Gastrocnemius medialis (tissue), 4 donors: ENCODE measurements at regions not wholly inside any gene's neighbourhood (a gene's known extent, or its start where the extent isn't known, plus 50 kb on each side); places are given as distances from the start of the nearest gene placed in this dataset.

Experiments used
- CTCF ChIP-seq, 5 experiments: fragments of 450-650 bp in 3 of 5; fragments of 200-600 bp in 2 of 5; sonication (generic) in 2 of 5; IDR thresholded peaks in 4 of 5; conservative IDR thresholded peaks in 1 of 5; 1 replicate in 4 of 5; 2 replicates in 1 of 5; pipeline ENCODE4 v1.5.1; 2016 to 2019; ENCODE audit warnings: antibody characterized with exemption in 5 of 5, mild to moderate bottlenecking in 3 of 5, moderate library complexity in 3 of 5
- POLR2A ChIP-seq, 2 donors: fragments of 450-650 bp; IDR thresholded peaks; one replicate each; pipeline ENCODE4 v1.6.1; 2017; ENCODE audit warnings: antibody characterized with exemption in 2 of 2, mild to moderate bottlenecking in 2 of 2, moderate library complexity in 2 of 2

GRCh38 chr16:64309398-64310110 is 812.3 kb downstream of the CDH11 start:
- TF ChIP-seq CTCF (IDR thresholded peaks at IDR 0.05 in 4 of 5, conservative IDR thresholded peaks at IDR 0.05 in 1 of 5) (no peak), POLR2A (IDR thresholded peaks at IDR 0.05) (no peak)
